HCT116 (cell line): ENCODE measurements at regions not wholly inside any gene's neighbourhood (a gene's known extent, or its start where the extent isn't known, plus 50 kb on each side); places are given as distances from the start of the nearest gene placed in this dataset.

Experiments used
- CBX3 ChIP-seq: IDR thresholded peaks from 2 replicates; pipeline ENCODE4 v1.6.1; 2012; ENCODE audit warnings: low read depth
- CEBPB ChIP-seq: IDR thresholded peaks from 2 replicates; pipeline ENCODE4 v1.6.1; 2012; ENCODE audit warnings: low read depth
- CTCF ChIP-seq, 3 experiments: fragments of 200-600 bp in 1 of 3; sonication (generic) in 1 of 3; IDR thresholded peaks in 2 of 3; conservative IDR thresholded peaks in 1 of 3; 2 replicates each; pipeline ENCODE4 v1.5.1; 2012 to 2017; ENCODE audit warnings: low read depth in 2 of 3, low read length in 2 of 3, antibody characterized with exemption in 1 of 3, borderline replicate concordance in 1 of 3, control low read depth in 1 of 3, mild to moderate bottlenecking in 1 of 3, mixed read lengths in 1 of 3, mixed run types in 1 of 3, moderate library complexity in 1 of 3; ENCODE audit not compliant: insufficient read depth in 1 of 3
- EZH2 ChIP-seq: fragments of 200-600 bp; sonication (generic); IDR thresholded peaks from 2 replicates; pipeline ENCODE4 v1.6.1; 2017; ENCODE audit warnings: antibody characterized with exemption, mixed run types
- EZH2phosphoT487 ChIP-seq: fragments of 200-600 bp; IDR thresholded peaks from 2 replicates; pipeline ENCODE4 v1.6.1; 2018; ENCODE audit warnings: antibody characterized with exemption, borderline replicate concordance
- JUND ChIP-seq: IDR thresholded peaks from 2 replicates; pipeline ENCODE4 v1.6.1; 2012
- MAX ChIP-seq: IDR thresholded peaks from 2 replicates; pipeline ENCODE4 v1.6.1; 2012
- POLR2A ChIP-seq: IDR thresholded peaks from 2 replicates; pipeline ENCODE4 v1.7.0; 2011; ENCODE audit warnings: borderline replicate concordance; ENCODE audit not compliant: insufficient read depth, insufficient read length; ENCODE audit errors: extremely low read depth
- POLR2AphosphoS5 ChIP-seq: IDR thresholded peaks from 2 replicates; pipeline ENCODE4 v1.6.1; 2011; ENCODE audit warnings: mild to moderate bottlenecking, low read depth, low read length, moderate library complexity
- RAD21 ChIP-seq: IDR thresholded peaks from 2 replicates; pipeline ENCODE4 v1.6.1; 2012; ENCODE audit warnings: low read depth, mild to moderate bottlenecking
- REST ChIP-seq: IDR thresholded peaks from 2 replicates; pipeline ENCODE4 v1.6.1; 2012; ENCODE audit warnings: low read depth
- SIN3A ChIP-seq: IDR thresholded peaks from 2 replicates; pipeline ENCODE4 v1.6.1; 2012; ENCODE audit warnings: low read depth
- ZNF274 ChIP-seq: fragments of 200-500 bp; sonication (Bioruptor generic); IDR thresholded peaks from 2 replicates; pipeline ENCODE4 v1.6.1; 2014; ENCODE audit warnings: mild to moderate bottlenecking, low read depth, low read length, inconsistent platforms

- TF ChIP-seq CTCF (IDR thresholded peaks at IDR 0.05 in 2 of 3, conservative IDR thresholded peaks at IDR 0.05 in 1 of 3; ENCODE audit: borderline replicate concordance in 1 of 3, insufficient read depth in 1 of 3, low read depth in 2 of 3, low read length in 2 of 3): no peak
- no peak for TF ChIP-seq POLR2AphosphoS5
- TF ChIP-seq EZH2: no peak
- no peak for TF ChIP-seq RAD21
- no peak for TF ChIP-seq POLR2A
- TF ChIP-seq SIN3A: no peak
- no peak for TF ChIP-seq JUND
- TF ChIP-seq ZNF274: no peak
- TF ChIP-seq REST: no peak
- TF ChIP-seq EZH2phosphoT487: no peak
- no peak for TF ChIP-seq CEBPB
- TF ChIP-seq CBX3: no peak
- no peak for TF ChIP-seq MAX
Observed at GRCh38 chr2:67208887-67209500, 188.1 kb upstream of the ETAA1 start.
